COLO829 (cell line): ENCODE measurements at regions not wholly inside any gene's neighbourhood (a gene's known extent, or its start where the extent isn't known, plus 50 kb on each side); places are given as distances from the start of the nearest gene placed in this dataset.
"Not testable (repeated sequence)": the region's sequence is repeated elsewhere in the genome, so short reads cannot be mapped to it uniquely, and the experiment has no call there.

Experiments
- DNase-seq: peaks from one replicate; pipeline ENCODE4 v3.0.0; 2012; ENCODE audit warnings: low spot score

GRCh38 chr10:118914629-118915028, 114.9 kb upstream of the NANOS1 start:
- DNase-seq, result no peak

GRCh38 chr10:118915161-118915560, 114.4 kb upstream of the NANOS1 start:
- DNase-seq, result no peak

GRCh38 chr10:118916777-118917176, 112.7 kb upstream of the NANOS1 start:
- DNase-seq, result no peak

GRCh38 chr10:118917701-118918100, 111.8 kb upstream of the NANOS1 start:
- no peak for DNase-seq

- no peak for DNase-seq
Observed at GRCh38 chr10:118918116-118918515, 111.4 kb upstream of the NANOS1 start.

- DNase-seq, result no peak
Observed at GRCh38 chr10:118918587-118918986, 110.9 kb upstream of the NANOS1 start.

GRCh38 chr10:118920206-118920605, 109.3 kb upstream of the NANOS1 start:
- DNase-seq, result no peak

- no peak for DNase-seq
Observed at GRCh38 chr10:118922226-118922625, 107.3 kb upstream of the NANOS1 start.

GRCh38 chr10:118922972-118923371, 106.5 kb upstream of the NANOS1 start:
- DNase-seq, result no peak

GRCh38 chr10:118924493-118924892, 105.0 kb upstream of the NANOS1 start:
- no peak for DNase-seq

GRCh38 chr10:118925404-118926071, 104.0 kb upstream of the NANOS1 start:
- no peak for DNase-seq

- no peak for DNase-seq
Observed at GRCh38 chr10:118926072-118926417, 103.5 kb upstream of the NANOS1 start.

GRCh38 chr10:118926441-118926840, 103.1 kb upstream of the NANOS1 start:
- DNase-seq, result no peak

GRCh38 chr10:118926903-118927302, 102.6 kb upstream of the NANOS1 start:
- DNase-seq, result no peak

GRCh38 chr10:118927321-118927720, 102.2 kb upstream of the NANOS1 start:
- no peak for DNase-seq

GRCh38 chr10:118930614-118931013, 98.9 kb upstream of the NANOS1 start:
- no peak for DNase-seq

GRCh38 chr10:118931436-118931835, 98.1 kb upstream of the NANOS1 start:
- DNase-seq, result no peak

GRCh38 chr10:118932154-118932553, 97.4 kb upstream of the NANOS1 start:
- DNase-seq, result not testable (repeated sequence)

GRCh38 chr10:118937226-118937625, 92.3 kb upstream of the NANOS1 start:
- no peak for DNase-seq

- no peak for DNase-seq
Observed at GRCh38 chr10:118939211-118940007, 90.1 kb upstream of the NANOS1 start.

GRCh38 chr10:118940386-118940785, 89.1 kb upstream of the NANOS1 start:
- no peak for DNase-seq

- no peak for DNase-seq
Observed at GRCh38 chr10:118943253-118943652, 86.3 kb upstream of the NANOS1 start.

- no peak for DNase-seq
Observed at GRCh38 chr10:118944959-118945633, 84.4 kb upstream of the NANOS1 start.
